22Rv1 (cell line): ENCODE measurements at regions not wholly inside any gene's neighbourhood (a gene's known extent, or its start where the extent isn't known, plus 50 kb on each side); places are given as distances from the start of the nearest gene placed in this dataset.

Experiments
- CTCF ChIP-seq: fragments of 450-650 bp; IDR thresholded peaks from 2 replicates; pipeline ENCODE4 v1.5.1; 2017; ENCODE audit warnings: mild to moderate bottlenecking
- ZFX ChIP-seq: fragments of 450-650 bp; IDR thresholded peaks from 2 replicates; pipeline ENCODE4 v1.6.1; 2017; ENCODE audit warnings: antibody characterized with exemption, borderline replicate concordance

- TF ChIP-seq CTCF (no peak), ZFX (no peak)
Observed at GRCh38 chr6:106728296-106728870, 99.0 kb downstream of the QRSL1 start.
